Neural progenitor cell (in vitro differentiated cells): ENCODE measurements at regions not wholly inside any gene's neighbourhood (a gene's known extent, or its start where the extent isn't known, plus 50 kb on each side); places are given as distances from the start of the nearest gene placed in this dataset.
A peak's percentile ranks its signal among the peaks of the same experiment; 100 is the strongest.

Experiments
- DNase-seq: peaks from one replicate; pipeline ENCODE4 v3.0.0-alpha.2; 2016; ENCODE audit warnings: low spot score
- H2AFZ ChIP-seq: fragments of 200-600 bp; sonication (generic); replicated peaks from 2 replicates; pipeline ENCODE4 v1.6.1; 2016; ENCODE audit warnings: antibody characterized with exemption
- H3F3A ChIP-seq: fragments of 200-600 bp; sonication (generic); 2 replicates; pipeline ENCODE4 v1.6.1; 2016; ENCODE audit warnings: antibody characterized with exemption, low read depth
- H3K27ac ChIP-seq: fragments of 200-600 bp; sonication (generic); 2 replicates; pipeline ENCODE4 v1.5.1; 2016; ENCODE audit warnings: mild to moderate bottlenecking
- H3K27me3 ChIP-seq: fragments of 200-600 bp; sonication (generic); 2 replicates; pipeline ENCODE4 v1.6.1; 2016; ENCODE audit warnings: mild to moderate bottlenecking, moderate library complexity
- H3K36me3 ChIP-seq: fragments of 200-600 bp; sonication (generic); 2 replicates; pipeline ENCODE4 v1.5.1; 2016
- H3K4me1 ChIP-seq: fragments of 200-600 bp; sonication (generic); 2 replicates; pipeline ENCODE4 v1.6.1; 2016; ENCODE audit warnings: mixed run types
- H3K4me2 ChIP-seq: fragments of 200-600 bp; sonication (generic); 2 replicates; pipeline ENCODE4 v1.6.1; 2016
- H3K4me3 ChIP-seq: fragments of 200-600 bp; sonication (generic); 2 replicates; pipeline ENCODE4 v1.5.1; 2016
- H3K79me2 ChIP-seq: fragments of 200-600 bp; sonication (generic); 2 replicates; pipeline ENCODE4 v1.6.1; 2016; ENCODE audit warnings: low read depth
- H3K9ac ChIP-seq: fragments of 200-600 bp; sonication (generic); 2 replicates; pipeline ENCODE4 v1.6.1; 2016
- H3K9me3 ChIP-seq: fragments of 200-600 bp; sonication (generic); 2 replicates; pipeline ENCODE4 v1.5.1; 2016; ENCODE audit warnings: low read depth
- H4K20me1 ChIP-seq: fragments of 200-600 bp; sonication (generic); 2 replicates; pipeline ENCODE4 v1.6.1; 2016; ENCODE audit warnings: low read depth
- H3K27ac Mint-ChIP-seq: 3 replicates; pipeline ENCODE4 v1.8.0; 2021; ENCODE audit warnings: mixed read lengths
- H3K27me3 Mint-ChIP-seq: 2 replicates; pipeline ENCODE4 v1.8.0; 2022; ENCODE audit warnings: low read depth, mild to moderate bottlenecking, inconsistent platforms, moderate library complexity, mixed read lengths; ENCODE audit not compliant: insufficient read depth
- H3K36me3 Mint-ChIP-seq: 3 replicates; pipeline ENCODE4 v1.8.0; 2021; ENCODE audit warnings: mixed read lengths
- H3K4me1 Mint-ChIP-seq: 3 replicates; pipeline ENCODE4 v1.8.0; 2021; ENCODE audit warnings: mixed read lengths
- H3K4me3 Mint-ChIP-seq: 3 replicates; pipeline ENCODE4 v1.8.0; 2021; ENCODE audit warnings: mild to moderate bottlenecking, moderate library complexity, mixed read lengths
- H3K9me3 Mint-ChIP-seq: 3 replicates; pipeline ENCODE4 v1.8.0; 2020; ENCODE audit warnings: mixed read lengths
- EZH2 ChIP-seq: fragments of 200-600 bp; sonication (generic); IDR thresholded peaks from 2 replicates; pipeline ENCODE4 v1.6.1; 2017; ENCODE audit warnings: antibody characterized with exemption, mild to moderate bottlenecking, moderate library complexity
- EZH2phosphoT487 ChIP-seq: fragments of 200-600 bp; sonication (generic); IDR thresholded peaks from 2 replicates; pipeline ENCODE4 v1.6.1; 2017; ENCODE audit warnings: antibody characterized with exemption
- TF ChIP-seq, protein P1 (sequence below): fragments of 200-600 bp; sonication (generic); IDR thresholded peaks from 2 replicates; pipeline ENCODE4 v1.5.1; 2017; ENCODE audit warnings: antibody characterized with exemption, mild to moderate bottlenecking

- no peak overlapping the region for H3K4me3 ChIP-seq
- DNase-seq, result no peak
- no peaks in the 10 kb centered on the region for H3F3A ChIP-seq
- Mint-ChIP-seq H3K9me3 (no peaks in the 10 kb centered on the region), H3K36me3 (no peaks in the 10 kb centered on the region), H3K27me3 (peaks cover 10% of the 10 kb centered on the region), H3K4me1 (peaks cover 9% of the 10 kb centered on the region), H3K27ac (no peak overlapping the region), H3K4me3 (no peak overlapping the region)
- no peaks in the 10 kb centered on the region for H3K9me3 ChIP-seq
- H3K27ac ChIP-seq, result no peak overlapping the region
- H3K79me2 ChIP-seq, result no peaks in the 10 kb centered on the region
- no peak overlapping the region for H3K9ac ChIP-seq
- no peak overlapping the region for H2AFZ ChIP-seq
- no peaks in the 10 kb centered on the region for H3K4me1 ChIP-seq
- H3K36me3 ChIP-seq, result no peaks in the 10 kb centered on the region
- H4K20me1 ChIP-seq, result no peaks in the 10 kb centered on the region
- H3K27me3 ChIP-seq, result peaks cover under 1% of the 10 kb centered on the region
- TF ChIP-seq, protein P1, sequence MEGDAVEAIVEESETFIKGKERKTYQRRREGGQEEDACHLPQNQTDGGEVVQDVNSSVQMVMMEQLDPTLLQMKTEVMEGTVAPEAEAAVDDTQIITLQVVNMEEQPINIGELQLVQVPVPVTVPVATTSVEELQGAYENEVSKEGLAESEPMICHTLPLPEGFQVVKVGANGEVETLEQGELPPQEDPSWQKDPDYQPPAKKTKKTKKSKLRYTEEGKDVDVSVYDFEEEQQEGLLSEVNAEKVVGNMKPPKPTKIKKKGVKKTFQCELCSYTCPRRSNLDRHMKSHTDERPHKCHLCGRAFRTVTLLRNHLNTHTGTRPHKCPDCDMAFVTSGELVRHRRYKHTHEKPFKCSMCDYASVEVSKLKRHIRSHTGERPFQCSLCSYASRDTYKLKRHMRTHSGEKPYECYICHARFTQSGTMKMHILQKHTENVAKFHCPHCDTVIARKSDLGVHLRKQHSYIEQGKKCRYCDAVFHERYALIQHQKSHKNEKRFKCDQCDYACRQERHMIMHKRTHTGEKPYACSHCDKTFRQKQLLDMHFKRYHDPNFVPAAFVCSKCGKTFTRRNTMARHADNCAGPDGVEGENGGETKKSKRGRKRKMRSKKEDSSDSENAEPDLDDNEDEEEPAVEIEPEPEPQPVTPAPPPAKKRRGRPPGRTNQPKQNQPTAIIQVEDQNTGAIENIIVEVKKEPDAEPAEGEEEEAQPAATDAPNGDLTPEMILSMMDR, result no peak
- TF ChIP-seq EZH2 (no peak), EZH2phosphoT487 (no peak)
- no peak overlapping the region for H3K4me2 ChIP-seq
Measured at GRCh38 chr1:203403586-203403985, 52.7 kb upstream of the FMOD start.

- no peaks in the 10 kb centered on the region for H3K36me3 Mint-ChIP-seq
- H4K20me1 ChIP-seq, result no peaks in the 10 kb centered on the region
- H3K4me3 ChIP-seq, result no peak overlapping the region
- H3K4me3 Mint-ChIP-seq, result no peak overlapping the region
- H3K9ac ChIP-seq, result no peak overlapping the region
- peaks cover 9% of the 10 kb centered on the region for H3K4me1 Mint-ChIP-seq
- no peaks in the 10 kb centered on the region for H3K4me1 ChIP-seq
- no peaks in the 10 kb centered on the region for H3K36me3 ChIP-seq
- no peaks in the 10 kb centered on the region for H3K9me3 Mint-ChIP-seq
- H3K79me2 ChIP-seq, result no peaks in the 10 kb centered on the region
- DNase-seq, result no peak
- TF ChIP-seq EZH2phosphoT487 (no peak), EZH2 (no peak)
- TF ChIP-seq, protein P1, result no peak
- H3K4me2 ChIP-seq, result no peak overlapping the region
- peaks cover 10% of the 10 kb centered on the region for H3K27me3 Mint-ChIP-seq
- H2AFZ ChIP-seq, result no peak overlapping the region
- no peaks in the 10 kb centered on the region for H3F3A ChIP-seq
- H3K27ac Mint-ChIP-seq, result no peak overlapping the region
- no peaks in the 10 kb centered on the region for H3K27me3 ChIP-seq
- no peaks in the 10 kb centered on the region for H3K9me3 ChIP-seq
- no peak overlapping the region for H3K27ac ChIP-seq
Measured at GRCh38 chr1:203404546-203404945, 53.6 kb upstream of the FMOD start.

DNA sequence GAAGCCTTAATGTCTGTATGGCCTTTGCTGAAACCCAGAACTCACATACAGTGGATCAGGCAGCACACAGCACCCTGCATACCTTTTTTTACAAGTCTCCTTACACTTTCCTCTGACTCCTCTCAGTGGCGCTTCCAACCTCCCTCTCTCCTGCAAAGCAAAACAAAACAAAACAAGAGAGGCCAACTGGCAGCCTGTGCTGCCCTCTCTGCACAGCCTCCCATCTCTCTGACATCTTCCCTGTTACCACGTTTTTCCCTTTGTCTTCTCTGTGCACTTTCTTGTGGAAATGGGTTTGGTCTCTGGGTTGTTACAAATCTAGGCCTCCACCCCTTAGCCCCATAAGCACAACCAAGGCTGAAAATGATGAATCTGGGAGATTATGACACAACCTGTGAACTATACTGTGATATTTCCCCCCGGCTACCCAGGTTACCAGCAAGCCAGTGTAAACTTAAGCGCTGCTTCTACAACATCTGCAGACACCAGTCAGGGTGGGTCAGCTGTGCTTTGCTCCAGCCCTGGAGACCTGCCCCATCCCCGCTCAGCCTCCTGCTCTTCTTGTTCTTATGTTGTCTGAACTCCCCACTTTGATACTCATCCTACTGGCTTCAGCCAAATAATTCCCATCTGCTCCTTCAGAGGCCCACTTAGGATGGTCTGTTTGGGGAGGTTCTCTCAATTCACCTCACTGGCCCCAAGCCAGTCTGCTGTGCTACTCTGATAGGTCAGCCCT, 54.9 kb upstream of the FMOD start:
- H3K79me2 ChIP-seq, result no peaks in the 10 kb centered on the region
- H3K9ac ChIP-seq, result no peak overlapping the region
- Mint-ChIP-seq H3K4me1 (peaks cover 8% of the 10 kb centered on the region), H3K4me3 (no peak overlapping the region), H3K36me3 (no peaks in the 10 kb centered on the region), H3K9me3 (peaks cover 4% of the 10 kb centered on the region), H3K27ac (no peak overlapping the region), H3K27me3 (peaks cover 10% of the 10 kb centered on the region)
- H3K36me3 ChIP-seq, result no peaks in the 10 kb centered on the region
- H3F3A ChIP-seq, result no peaks in the 10 kb centered on the region
- H4K20me1 ChIP-seq, result no peaks in the 10 kb centered on the region
- no peak overlapping the region for H3K4me3 ChIP-seq
- H3K4me2 ChIP-seq, result no peak overlapping the region
- H3K4me1 ChIP-seq, result no peaks in the 10 kb centered on the region
- DNase-seq, result no peak
- H3K27ac ChIP-seq, result no peak overlapping the region
- no peak for TF ChIP-seq EZH2
- no peak for TF ChIP-seq EZH2phosphoT487
- TF ChIP-seq, protein P1, result no peak
- no peaks in the 10 kb centered on the region for H3K9me3 ChIP-seq
- H3K27me3 ChIP-seq, result no peaks in the 10 kb centered on the region
- peak overlapping the region; percentile 19 for H2AFZ ChIP-seq
